ENCODE measurements at regions not wholly inside any gene's neighbourhood (a gene's known extent, or its start where the extent isn't known, plus 50 kb on each side); places are given as distances from the start of the nearest gene placed in this dataset.

GRCh38 chr21:35273333-35273732, 224.2 kb upstream of the RUNX1 start:
- no peak for TF ChIP-seq GATA3 (IDR thresholded peaks at IDR 0.05; ENCODE audit: low read depth, low read length)
- no peak for TF ChIP-seq GATA2 (IDR thresholded peaks at IDR 0.05; ENCODE audit: low read depth, low read length)

GRCh38 chr21:35268817-35269216, 219.7 kb upstream of the RUNX1 start:
- no peak for TF ChIP-seq GATA2 (IDR thresholded peaks at IDR 0.05; ENCODE audit: low read depth, low read length)
- no peak for TF ChIP-seq GATA3 (IDR thresholded peaks at IDR 0.05; ENCODE audit: low read depth, low read length)

GRCh38 chr21:35268261-35268660, 219.2 kb upstream of the RUNX1 start:
- no peak for TF ChIP-seq GATA3 (IDR thresholded peaks at IDR 0.05; ENCODE audit: low read depth, low read length)
- TF ChIP-seq GATA2 (IDR thresholded peaks at IDR 0.05; ENCODE audit: low read depth, low read length) = no peak

- no peak for TF ChIP-seq GATA2 (IDR thresholded peaks at IDR 0.05; ENCODE audit: low read depth, low read length)
- no peak for TF ChIP-seq GATA3 (IDR thresholded peaks at IDR 0.05; ENCODE audit: low read depth, low read length)
These were observed 217.4 kb upstream of the RUNX1 start for GRCh38 chr21:35266546-35266945.

- TF ChIP-seq GATA2 (IDR thresholded peaks at IDR 0.05; ENCODE audit: low read depth, low read length) (no peak), GATA3 (IDR thresholded peaks at IDR 0.05; ENCODE audit: low read depth, low read length) (no peak)
These were observed 216.2 kb upstream of the RUNX1 start for GRCh38 chr21:35265170-35265877.

GRCh38 chr21:35259457-35259856, 210.4 kb upstream of the RUNX1 start:
- no peak for TF ChIP-seq GATA3 (IDR thresholded peaks at IDR 0.05; ENCODE audit: low read depth, low read length)
- no peak for TF ChIP-seq GATA2 (IDR thresholded peaks at IDR 0.05; ENCODE audit: low read depth, low read length)

- TF ChIP-seq GATA2 (IDR thresholded peaks at IDR 0.05; ENCODE audit: low read depth, low read length) = no peak
- no peak for TF ChIP-seq GATA3 (IDR thresholded peaks at IDR 0.05; ENCODE audit: low read depth, low read length)
These were observed 209.4 kb upstream of the RUNX1 start for GRCh38 chr21:35258521-35258920.

GRCh38 chr21:35257413-35257812, 208.3 kb upstream of the RUNX1 start:
- TF ChIP-seq GATA2 (IDR thresholded peaks at IDR 0.05; ENCODE audit: low read depth, low read length) (no peak), GATA3 (IDR thresholded peaks at IDR 0.05; ENCODE audit: low read depth, low read length) (no peak)

- TF ChIP-seq GATA2 (IDR thresholded peaks at IDR 0.05; ENCODE audit: low read depth, low read length) = no peak
- TF ChIP-seq GATA3 (IDR thresholded peaks at IDR 0.05; ENCODE audit: low read depth, low read length) = no peak
These were observed 207.4 kb upstream of the RUNX1 start for GRCh38 chr21:35256468-35256988.

- no peak for TF ChIP-seq GATA2 (IDR thresholded peaks at IDR 0.05; ENCODE audit: low read depth, low read length)
- no peak for TF ChIP-seq GATA3 (IDR thresholded peaks at IDR 0.05; ENCODE audit: low read depth, low read length)
These were observed 205.7 kb upstream of the RUNX1 start for GRCh38 chr21:35254765-35255138.

- TF ChIP-seq GATA3 (IDR thresholded peaks at IDR 0.05; ENCODE audit: low read depth, low read length) (no peak), GATA2 (IDR thresholded peaks at IDR 0.05; ENCODE audit: low read depth, low read length) (no peak)
These were observed 205.1 kb upstream of the RUNX1 start for GRCh38 chr21:35254006-35254764.

GRCh38 chr21:35252831-35253230, 203.7 kb upstream of the RUNX1 start:
- TF ChIP-seq GATA2 (IDR thresholded peaks at IDR 0.05; ENCODE audit: low read depth, low read length) = no peak

GRCh38 chr21:35249636-35250035, 200.5 kb upstream of the RUNX1 start:
- no peak for TF ChIP-seq GATA3 (IDR thresholded peaks at IDR 0.05; ENCODE audit: low read depth, low read length)

GRCh38 chr21:35245879-35246278, 196.8 kb upstream of the RUNX1 start:
- TF ChIP-seq GATA3 (IDR thresholded peaks at IDR 0.05; ENCODE audit: low read depth, low read length) (no peak), GATA2 (IDR thresholded peaks at IDR 0.05; ENCODE audit: low read depth, low read length) (no peak)

GRCh38 chr21:35244514-35244913, 195.4 kb upstream of the RUNX1 start:
- no peak for TF ChIP-seq GATA2 (IDR thresholded peaks at IDR 0.05; ENCODE audit: low read depth, low read length)
- no peak for TF ChIP-seq GATA3 (IDR thresholded peaks at IDR 0.05; ENCODE audit: low read depth, low read length)

Data from SH-SY5Y (cell line).